Trophoblast cell (in vitro differentiated cells and primary cell): ENCODE measurements at regions not wholly inside any gene's neighbourhood (a gene's known extent, or its start where the extent isn't known, plus 50 kb on each side); places are given as distances from the start of the nearest gene placed in this dataset.
A peak's percentile ranks its signal among the peaks of the same experiment; 100 is the strongest.

Source experiments
- DNase-seq, 2 donors: peaks; one replicate each; pipeline ENCODE4 v3.0.0-alpha.2; 2016
- H2AFZ ChIP-seq: 2 replicates; pipeline ENCODE4 v1.6.1; 2013; ENCODE audit warnings: low read length, moderate library complexity, mild to moderate bottlenecking; ENCODE audit not compliant: insufficient read depth, poor library complexity
- H2AK5ac ChIP-seq: 2 replicates; pipeline ENCODE4 v1.6.1; 2013; ENCODE audit warnings: mild to moderate bottlenecking, low read length
- H2BK120ac ChIP-seq: 2 replicates; pipeline ENCODE4 v1.6.1; 2013; ENCODE audit warnings: low read length, mild to moderate bottlenecking, moderate library complexity; ENCODE audit not compliant: insufficient read depth, poor library complexity
- H2BK12ac ChIP-seq: 2 replicates; pipeline ENCODE4 v1.6.1; 2013; ENCODE audit warnings: mild to moderate bottlenecking, low read length, moderate library complexity
- H2BK5ac ChIP-seq: 2 replicates; pipeline ENCODE4 v1.6.1; 2013; ENCODE audit warnings: low read length, low read depth, moderate library complexity, mild to moderate bottlenecking; ENCODE audit not compliant: poor library complexity
- H3K14ac ChIP-seq: 2 replicates; pipeline ENCODE4 v1.6.1; 2013; ENCODE audit warnings: mild to moderate bottlenecking, low read length
- H3K18ac ChIP-seq: 2 replicates; pipeline ENCODE4 v1.6.1; 2013; ENCODE audit warnings: mild to moderate bottlenecking, low read length
- H3K23ac ChIP-seq: 2 replicates; pipeline ENCODE4 v1.6.1; 2013; ENCODE audit warnings: low read length
- H3K27ac ChIP-seq: 2 replicates; pipeline ENCODE4 v1.5.1; 2013; ENCODE audit warnings: low read depth, mild to moderate bottlenecking, inconsistent platforms, low read length, moderate library complexity
- H3K27me3 ChIP-seq: 2 replicates; pipeline ENCODE4 v1.6.1; 2013; ENCODE audit warnings: inconsistent platforms, mild to moderate bottlenecking, low read length, moderate library complexity; ENCODE audit not compliant: insufficient read depth
- H3K36me3 ChIP-seq, 2 experiments: 1 replicate in 1 of 2; 2 replicates in 1 of 2; pipeline ENCODE4 v1.6.1; 2013; ENCODE audit warnings: low read length in 2 of 2, mild to moderate bottlenecking in 2 of 2, moderate library complexity in 1 of 2; ENCODE audit not compliant: insufficient read depth in 2 of 2, control insufficient read depth in 1 of 2
- H3K4ac ChIP-seq: 2 replicates; pipeline ENCODE4 v1.6.1; 2013; ENCODE audit warnings: low read depth, mild to moderate bottlenecking, low read length, moderate library complexity
- H3K4me1 ChIP-seq, 2 experiments: 1 replicate in 1 of 2; 2 replicates in 1 of 2; pipeline ENCODE4 v1.6.1; 2013; ENCODE audit warnings: low read length in 2 of 2, mild to moderate bottlenecking in 2 of 2, moderate library complexity in 1 of 2; ENCODE audit not compliant: insufficient read depth in 2 of 2, control insufficient read depth in 1 of 2
- H3K4me2 ChIP-seq: 2 replicates; pipeline ENCODE4 v1.6.1; 2013; ENCODE audit warnings: inconsistent platforms, mild to moderate bottlenecking, low read length, moderate library complexity
- H3K4me3 ChIP-seq: 2 replicates; pipeline ENCODE4 v1.5.1; 2013; ENCODE audit warnings: mild to moderate bottlenecking, low read depth, low read length, inconsistent platforms
- H3K79me1 ChIP-seq: one replicate; pipeline ENCODE4 v1.6.1; 2013; ENCODE audit warnings: low read length
- H3K79me2 ChIP-seq: 2 replicates; pipeline ENCODE4 v1.6.1; 2013; ENCODE audit warnings: low read length, mild to moderate bottlenecking; ENCODE audit not compliant: control insufficient read depth, insufficient read depth, poor library complexity
- H3K9ac ChIP-seq: 2 replicates; pipeline ENCODE4 v1.6.1; 2013; ENCODE audit warnings: mild to moderate bottlenecking, low read length
- H3K9me3 ChIP-seq: 2 replicates; pipeline ENCODE4 v1.6.1; 2013; ENCODE audit warnings: low read depth, mild to moderate bottlenecking, control low read depth, inconsistent platforms, low read length; ENCODE audit not compliant: insufficient read depth
- H4K12ac ChIP-seq: 2 replicates; pipeline ENCODE4 v1.6.1; 2013; ENCODE audit warnings: low read depth, mild to moderate bottlenecking, low read length, moderate library complexity
- H4K8ac ChIP-seq: 2 replicates; pipeline ENCODE4 v1.6.1; 2013; ENCODE audit warnings: low read depth, mild to moderate bottlenecking, low read length, moderate library complexity
- H4K91ac ChIP-seq: one replicate; pipeline ENCODE4 v1.6.1; 2013; ENCODE audit warnings: low read depth, mild to moderate bottlenecking, low read length, moderate library complexity
- WGBS: extraction: QIAGEN DNeasy Blood & Tissue Kit; methylation state at CpG from one replicate; pipeline ENCODE4 v1.1.7; 2013; ENCODE audit warnings: missing lambda C conversion rate; ENCODE audit not compliant: insufficient read length, insufficient coverage; ENCODE audit errors: extremely low coverage; 5-methylcytosine and 5-hydroxymethylcytosine counted together

- no peak for DNase-seq
- Histone ChIP-seq H4K8ac (no peak overlapping the region), H3K23ac (no peak overlapping the region), H3K27ac (no peak overlapping the region), H3K18ac (no peak overlapping the region), H3K4me1 (no peaks in the 10 kb centered on the region), H3K4ac (no peak overlapping the region), H3K4me3 (no peak overlapping the region), H3K4me2 (no peak overlapping the region), H3K14ac (no peak overlapping the region), H4K12ac (no peak overlapping the region), H2BK5ac (no peak overlapping the region), H3K79me2 (no peaks in the 10 kb centered on the region), H2BK120ac (no peak overlapping the region), H2AFZ (no peak overlapping the region), H3K27me3 (no peaks in the 10 kb centered on the region), H4K91ac (no peak overlapping the region), H2BK12ac (no peak overlapping the region), H3K9me3 (no peaks in the 10 kb centered on the region), H3K36me3 (no peaks in the 10 kb centered on the region), H2AK5ac (no peak overlapping the region), H3K79me1 (no peaks in the 10 kb centered on the region), H3K9ac (no peak overlapping the region)
- WGBS = no CpG with 5 or more reads among the region's 10 CpGs
Measured at GRCh38 chr16:17858061-17858460, 387.3 kb upstream of the XYLT1 start.

DNA sequence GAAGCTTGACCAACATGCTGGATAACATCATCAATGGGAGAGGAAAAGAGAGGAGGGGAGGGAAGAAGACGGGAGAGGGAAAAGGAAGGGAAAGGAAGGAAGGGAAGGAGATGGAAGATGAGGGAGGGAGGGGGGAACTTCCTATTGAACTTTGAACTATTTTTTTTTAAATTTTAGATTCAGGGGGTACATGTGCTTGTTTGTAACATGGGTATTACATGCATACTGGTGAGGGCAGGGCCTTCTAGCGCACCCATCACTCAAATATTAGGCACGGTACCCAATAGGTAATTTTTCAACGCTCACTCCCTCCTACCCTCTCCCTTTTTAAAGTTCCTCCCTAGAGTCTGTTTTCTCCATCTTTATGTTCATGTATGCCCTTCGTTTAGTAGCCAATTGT, 383.2 kb upstream of the XYLT1 start:
- no peaks in the 10 kb centered on the region for H3K4me1 ChIP-seq
- no peaks in the 10 kb centered on the region for H3K79me2 ChIP-seq
- no peaks in the 10 kb centered on the region for H3K79me1 ChIP-seq
- 100% methylated on average over 1 of the region's 5 CpGs for WGBS
- no peak overlapping the region for H3K4me2 ChIP-seq
- H3K27ac ChIP-seq = no peak overlapping the region
- H3K9me3 ChIP-seq = no peaks in the 10 kb centered on the region
- no peaks in the 10 kb centered on the region for H3K36me3 ChIP-seq
- no peak overlapping the region for H3K14ac ChIP-seq
- H3K27me3 ChIP-seq = no peaks in the 10 kb centered on the region
- H2BK120ac ChIP-seq = no peak overlapping the region
- no peak for DNase-seq
- H2AK5ac ChIP-seq = no peak overlapping the region
- no peak overlapping the region for H2AFZ ChIP-seq
- H3K4ac ChIP-seq = no peak overlapping the region
- no peak overlapping the region for H2BK12ac ChIP-seq
- H3K23ac ChIP-seq = no peak overlapping the region
- H4K8ac ChIP-seq = no peak overlapping the region
- H3K9ac ChIP-seq = no peak overlapping the region
- no peak overlapping the region for H3K4me3 ChIP-seq
- H3K18ac ChIP-seq = no peak overlapping the region
- no peak overlapping the region for H4K91ac ChIP-seq
- H2BK5ac ChIP-seq = no peak overlapping the region
- no peak overlapping the region for H4K12ac ChIP-seq

DNA sequence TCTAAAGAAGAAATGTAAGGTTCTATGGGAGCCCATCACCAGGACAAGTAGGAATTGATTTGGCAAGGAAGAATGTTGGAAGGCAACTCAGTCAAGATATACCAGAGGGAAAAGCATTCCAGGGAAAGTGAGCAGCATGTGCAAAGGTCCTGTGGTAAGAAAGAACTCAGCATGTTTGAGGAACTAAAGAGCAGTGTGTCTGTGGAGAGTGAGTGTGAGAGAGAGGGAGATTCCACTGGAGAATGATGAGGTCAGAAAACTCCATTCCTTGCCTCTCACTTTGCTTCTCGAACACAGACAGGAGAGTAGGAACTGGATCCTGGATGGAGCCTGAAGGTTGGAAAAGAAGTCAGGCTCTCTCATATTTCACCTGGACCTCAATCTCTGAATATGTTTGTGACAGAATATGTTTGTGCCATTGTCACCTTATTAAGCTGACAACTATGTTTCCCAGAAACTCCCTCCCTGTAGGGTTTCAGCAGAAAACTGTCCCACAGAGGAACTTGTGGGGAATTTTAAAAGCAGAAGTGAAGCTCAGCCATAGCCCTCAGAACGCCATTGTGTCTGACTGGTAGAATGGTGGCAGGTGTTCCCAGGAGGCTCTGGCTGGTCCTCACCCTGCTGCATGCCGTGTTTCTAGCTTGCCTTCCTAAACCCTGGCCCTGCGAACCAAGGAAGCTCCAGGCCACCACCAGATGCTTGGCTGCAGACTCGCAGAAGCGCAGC, 382.4 kb upstream of the XYLT1 start:
- Histone ChIP-seq H3K14ac (no peak overlapping the region), H2BK120ac (no peak overlapping the region), H3K27ac (no peak overlapping the region), H2BK12ac (no peak overlapping the region), H2AFZ (no peak overlapping the region), H4K91ac (no peak overlapping the region), H3K36me3 (no peaks in the 10 kb centered on the region), H4K12ac (no peak overlapping the region), H3K4me3 (peak overlapping the region; percentile 25), H3K79me1 (no peaks in the 10 kb centered on the region), H3K9me3 (no peaks in the 10 kb centered on the region), H2BK5ac (no peak overlapping the region), H3K79me2 (no peaks in the 10 kb centered on the region), H3K27me3 (no peaks in the 10 kb centered on the region), H3K4me1 (no peaks in the 10 kb centered on the region), H3K4me2 (no peak overlapping the region), H3K9ac (no peak overlapping the region), H3K18ac (no peak overlapping the region), H2AK5ac (no peak overlapping the region), H3K4ac (no peak overlapping the region), H4K8ac (no peak overlapping the region), H3K23ac (no peak overlapping the region)
- WGBS = no CpG with 5 or more reads among the region's 6 CpGs
- no peak for DNase-seq

GRCh38 chr16:17850581-17851250, 380.0 kb upstream of the XYLT1 start:
- Histone ChIP-seq H3K27ac (no peak overlapping the region), H2BK12ac (no peak overlapping the region), H3K14ac (no peak overlapping the region), H3K79me2 (no peaks in the 10 kb centered on the region), H3K23ac (no peak overlapping the region), H3K4ac (no peak overlapping the region), H2BK120ac (no peak overlapping the region), H3K79me1 (no peaks in the 10 kb centered on the region), H4K12ac (no peak overlapping the region), H3K27me3 (no peaks in the 10 kb centered on the region), H3K4me1 (no peaks in the 10 kb centered on the region), H2AK5ac (no peak overlapping the region), H3K4me3 (no peak overlapping the region), H4K8ac (no peak overlapping the region), H3K9me3 (no peaks in the 10 kb centered on the region), H3K9ac (no peak overlapping the region), H4K91ac (no peak overlapping the region), H2AFZ (no peak overlapping the region), H3K4me2 (no peak overlapping the region), H3K36me3 (no peaks in the 10 kb centered on the region), H3K18ac (no peak overlapping the region), H2BK5ac (no peak overlapping the region)
- DNase-seq = no peak
- WGBS = no CpG with 5 or more reads among the region's 16 CpGs
